Mammary epithelial cell (primary cell): ENCODE measurements at regions not wholly inside any gene's neighbourhood (a gene's known extent, or its start where the extent isn't known, plus 50 kb on each side); places are given as distances from the start of the nearest gene placed in this dataset.

Experiments used
- CTCF ChIP-seq, 2 donors: IDR thresholded peaks in 1 of 2; conservative IDR thresholded peaks in 1 of 2; 2 replicates each; pipeline ENCODE4 v1.5.1; 2011 to 2012; ENCODE audit warnings: inconsistent platforms in 2 of 2, low read length in 2 of 2, mild to moderate bottlenecking in 2 of 2, control low read depth in 1 of 2, low read depth in 1 of 2; ENCODE audit not compliant: insufficient read depth in 1 of 2; ENCODE audit errors: extremely low read depth in 1 of 2
- EZH2 ChIP-seq: IDR thresholded peaks from 2 replicates; pipeline ENCODE4 v1.6.1; 2012; ENCODE audit warnings: low read length, inconsistent platforms, borderline replicate concordance

GRCh38 chr4:147019091-147019490, 73.4 kb upstream of the TTC29 start:
- no peak for TF ChIP-seq EZH2
- TF ChIP-seq CTCF (conservative IDR thresholded peaks at IDR 0.05 in 1 of 2, IDR thresholded peaks at IDR 0.05 in 1 of 2; ENCODE audit: extremely low read depth in 1 of 2, insufficient read depth in 1 of 2, low read depth in 1 of 2, low read length in 2 of 2) = peak; percentile 69 to 81
